Colonic mucosa (tissue), 4 donors: ENCODE measurements at regions not wholly inside any gene's neighbourhood (a gene's known extent, or its start where the extent isn't known, plus 50 kb on each side); places are given as distances from the start of the nearest gene placed in this dataset.

ENCODE experiments used
- DNase-seq: peaks from one replicate; pipeline ENCODE4 v3.0.0-alpha.2; 2020
- H3K27ac ChIP-seq: fragments of 200-600 bp; one replicate; pipeline ENCODE4 v1.8.0; 2021
- H3K27me3 ChIP-seq: fragments of 200-600 bp; one replicate; pipeline ENCODE4 v1.8.0; 2021
- H3K36me3 ChIP-seq: fragments of 200-600 bp; one replicate; pipeline ENCODE4 v1.8.0; 2021
- H3K4me1 ChIP-seq: fragments of 200-600 bp; one replicate; pipeline ENCODE4 v1.8.0; 2021; ENCODE audit warnings: mild to moderate bottlenecking
- H3K4me3 ChIP-seq: fragments of 200-600 bp; one replicate; pipeline ENCODE4 v1.8.0; 2021
- H3K9ac ChIP-seq, 2 donors: one replicate each; pipeline ENCODE4 v1.7.0; 2013; ENCODE audit warnings: control low read depth in 2 of 2, low read depth in 2 of 2, low read length in 2 of 2
- H3K9me3 ChIP-seq: fragments of 200-600 bp; one replicate; pipeline ENCODE4 v1.8.0; 2021
- CTCF ChIP-seq: fragments of 200-600 bp; IDR thresholded peaks from one replicate; pipeline ENCODE4 v1.8.0; 2022; ENCODE audit warnings: antibody characterized with exemption, mild to moderate bottlenecking
- intact Hi-C: fragments of 100-400 bp; cut with DNase I; formaldehyde crosslinking; loops from one replicate; pipeline ENCODE4 v1.14.1; 2022
- donor health status: healthy.
- donor health status: DM: no; HTN: no; CAD: no.
- donor health status: DM: no; HTN: no; CAD: no.

- intact Hi-C loops = no loop called here
- no peak overlapping the region for H3K4me3 ChIP-seq
- no peaks in the 10 kb centered on the region for H3K9me3 ChIP-seq
- no peaks in the 10 kb centered on the region for H3K4me1 ChIP-seq
- no peak for DNase-seq
- no peaks in the 10 kb centered on the region for H3K36me3 ChIP-seq
- no peaks in the 10 kb centered on the region for H3K27me3 ChIP-seq
- no peak overlapping the region for H3K27ac ChIP-seq
- TF ChIP-seq CTCF = no peak
- H3K9ac ChIP-seq = no peak overlapping the region
These were observed 319.6 kb downstream of the ZNF326 start for GRCh38 chr1:90314533-90314932.

- intact Hi-C loops = no loop called here
- no peak for DNase-seq
- no peaks in the 10 kb centered on the region for H3K9me3 ChIP-seq
These were observed 318.9 kb downstream of the ZNF326 start for GRCh38 chr1:90313778-90314177.

GRCh38 chr1:90309806-90310205 is 314.9 kb downstream of the ZNF326 start:
- Histone ChIP-seq H3K27me3 (no peaks in the 10 kb centered on the region), H3K9me3 (no peaks in the 10 kb centered on the region), H3K36me3 (no peaks in the 10 kb centered on the region), H3K9ac (no peak overlapping the region), H3K4me1 (no peaks in the 10 kb centered on the region), H3K4me3 (no peak overlapping the region), H3K27ac (no peak overlapping the region)
- no peak for TF ChIP-seq CTCF
- DNase-seq = no peak
- intact Hi-C loops = no loop called here

More at GRCh38 chr1:90313778-90314177, 318.9 kb downstream of the ZNF326 start:
- Histone ChIP-seq H3K4me3 (no peak overlapping the region), H3K36me3 (no peaks in the 10 kb centered on the region), H3K4me1 (no peaks in the 10 kb centered on the region), H3K9ac (no peak overlapping the region), H3K27me3 (no peaks in the 10 kb centered on the region), H3K27ac (no peak overlapping the region)
- TF ChIP-seq CTCF = no peak

GRCh38 chr1:90308421-90308820 is 313.5 kb downstream of the ZNF326 start:
- Histone ChIP-seq H3K9ac (no peak overlapping the region), H3K4me1 (no peaks in the 10 kb centered on the region), H3K27ac (no peak overlapping the region), H3K36me3 (no peaks in the 10 kb centered on the region), H3K4me3 (no peak overlapping the region), H3K9me3 (no peaks in the 10 kb centered on the region), H3K27me3 (no peaks in the 10 kb centered on the region)
- DNase-seq = no peak
- TF ChIP-seq CTCF = no peak
- intact Hi-C loops = no loop called here

GRCh38 chr1:90305577-90305976 is 310.7 kb downstream of the ZNF326 start:
- no peak overlapping the region for H3K4me3 ChIP-seq
- H3K9me3 ChIP-seq = no peaks in the 10 kb centered on the region
- no peak for TF ChIP-seq CTCF
- DNase-seq = no peak
- H3K27ac ChIP-seq = no peak overlapping the region
- intact Hi-C loops = no loop called here
- no peaks in the 10 kb centered on the region for H3K36me3 ChIP-seq
- H3K27me3 ChIP-seq = no peaks in the 10 kb centered on the region
- no peak overlapping the region for H3K9ac ChIP-seq
- H3K4me1 ChIP-seq = no peaks in the 10 kb centered on the region

GRCh38 chr1:90296327-90296726 is 301.4 kb downstream of the ZNF326 start:
- Histone ChIP-seq H3K9me3 (no peaks in the 10 kb centered on the region), H3K4me1 (no peaks in the 10 kb centered on the region), H3K36me3 (no peaks in the 10 kb centered on the region), H3K27ac (no peak overlapping the region), H3K27me3 (no peaks in the 10 kb centered on the region), H3K9ac (no peak overlapping the region), H3K4me3 (no peak overlapping the region)
- intact Hi-C loops = no loop called here
- no peak for DNase-seq
- no peak for TF ChIP-seq CTCF
